GM12891 (cell line): ENCODE measurements at regions not wholly inside any gene's neighbourhood (a gene's known extent, or its start where the extent isn't known, plus 50 kb on each side); places are given as distances from the start of the nearest gene placed in this dataset.

Experiments
- POLR2A ChIP-seq: IDR thresholded peaks from 2 replicates; pipeline ENCODE4 v1.6.1; 2011; ENCODE audit warnings: low read depth, low read length, control low read depth
- POLR2AphosphoS5 ChIP-seq: IDR thresholded peaks from 2 replicates; pipeline ENCODE4 v1.6.1; 2011; ENCODE audit warnings: low read depth, low read length, control low read depth
- SPI1 ChIP-seq: IDR thresholded peaks from 2 replicates; pipeline ENCODE4 v1.6.1; 2011; ENCODE audit warnings: low read depth, low read length, control low read depth

DNA sequence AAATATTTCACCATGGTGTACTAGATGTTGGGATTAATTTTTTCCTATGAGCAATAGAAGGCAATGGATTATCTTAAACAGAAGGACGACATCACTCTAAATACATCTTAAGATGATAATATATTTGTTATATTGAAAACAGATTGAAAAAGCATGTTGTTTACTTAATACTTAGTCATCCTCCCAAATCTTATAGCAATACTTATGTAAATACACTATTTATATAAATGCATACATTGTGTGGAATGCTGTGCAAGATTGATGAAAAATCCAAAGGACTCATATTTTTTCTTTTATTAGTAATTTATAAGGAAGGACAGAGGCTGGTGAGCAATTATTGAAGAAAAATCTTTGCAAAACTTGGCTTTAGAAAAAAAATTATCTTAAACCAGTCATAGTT, 593.5 kb downstream of the MMUT start:
- TF ChIP-seq POLR2A: no peak
- TF ChIP-seq SPI1: no peak
- TF ChIP-seq POLR2AphosphoS5: no peak
